ENCODE measurements at regions not wholly inside any gene's neighbourhood (a gene's known extent, or its start where the extent isn't known, plus 50 kb on each side); places are given as distances from the start of the nearest gene placed in this dataset.

DNA sequence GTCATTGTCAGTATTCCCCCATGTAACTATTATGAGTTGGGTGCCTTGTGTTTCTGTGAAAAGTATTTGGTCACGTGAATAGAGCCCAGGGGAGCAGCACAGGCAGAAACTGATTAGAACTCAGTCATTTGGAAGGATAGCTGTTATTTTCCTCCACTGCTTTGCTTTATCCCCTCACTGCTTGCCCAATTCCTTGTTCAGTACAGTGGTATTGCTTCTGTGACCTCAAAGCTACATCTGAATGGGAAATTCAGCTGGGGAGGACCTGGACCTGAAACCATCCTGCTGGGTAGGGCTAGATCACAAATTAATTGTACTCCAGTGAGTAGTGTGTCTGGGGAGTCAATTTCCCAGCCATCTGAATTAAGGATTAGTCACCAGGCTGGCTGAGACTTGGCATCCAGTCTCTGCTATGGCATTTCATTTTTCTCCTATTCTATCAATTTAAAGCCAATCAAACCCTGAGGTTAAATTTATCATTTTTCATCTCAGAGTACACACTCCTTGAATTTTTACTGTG, 1231.6 kb upstream of the GYPC start:
- no peak for TF ChIP-seq CTCF (IDR thresholded peaks at IDR 0.05)
- H3K9me3 ChIP-seq (replicated peaks in 1 of 2; ENCODE audit: control insufficient read depth in 1 of 2, insufficient read depth in 1 of 2, low read length in 2 of 2) = peaks cover 8 to 11% of the 10 kb centered on the region in 2 donors
- no peaks in the 10 kb centered on the region for H3K27me3 Mint-ChIP-seq (ENCODE audit: low read depth in 3 of 3)
- H3K4me1 Mint-ChIP-seq = no peaks in the 10 kb centered on the region
- intact Hi-C loops (cut with micrococcal nuclease) = no loop called here
- H3K27ac ChIP-seq (ENCODE audit: low read depth in 1 of 2, low read length in 2 of 2) = no peak overlapping the region
- no peaks in the 10 kb centered on the region for H3K36me3 ChIP-seq (replicated peaks in 1 of 2; ENCODE audit: control insufficient read depth in 1 of 2, insufficient read depth in 2 of 2, low read length in 2 of 2)
- H3K4me3 ChIP-seq (replicated peaks in 1 of 3; ENCODE audit: low read depth in 2 of 3, low read length in 3 of 3) = no peak overlapping the region
- no peaks in the 10 kb centered on the region for H3K4me1 ChIP-seq (ENCODE audit: control insufficient read depth in 1 of 2, insufficient read depth in 2 of 2, low read length in 2 of 2)
- no peak overlapping the region for H3K4me3 Mint-ChIP-seq
- no peak overlapping the region for H3K4me2 ChIP-seq (replicated peaks; ENCODE audit: extremely low read depth, low read length, poor library complexity, severe bottlenecking)
- no peaks in the 10 kb centered on the region for H3K27me3 ChIP-seq (ENCODE audit: control insufficient read depth in 2 of 2, insufficient read depth in 2 of 2, low read length in 2 of 2)
- WGBS (ENCODE audit: insufficient coverage) = no CpG with 5 or more reads among the region's 1 CpG
- no peak overlapping the region for H2AFZ ChIP-seq (ENCODE audit: insufficient read depth, low read depth, low read length, poor library complexity, severe bottlenecking)
- no peak overlapping the region for H3K27ac Mint-ChIP-seq
- H3K36me3 Mint-ChIP-seq = no peaks in the 10 kb centered on the region
- no peak for DNase-seq
- no peaks in the 10 kb centered on the region for H4K20me1 ChIP-seq (ENCODE audit: insufficient read depth, low read length)
- H3K9me3 Mint-ChIP-seq = peaks cover 0 to 13% (median 5%) of the 10 kb centered on the region in 7 donors
- no peak overlapping the region for H3K9ac ChIP-seq (ENCODE audit: insufficient read depth, low read length, poor library complexity, severe bottlenecking)
- no peaks in the 10 kb centered on the region for H3K79me2 ChIP-seq (ENCODE audit: insufficient read depth, low read length)

GRCh38 chr2:125427721-125428315, 1228.1 kb upstream of the GYPC start:
- no peak overlapping the region for H3K4me2 ChIP-seq (replicated peaks; ENCODE audit: extremely low read depth, low read length, poor library complexity, severe bottlenecking)
- no CpG with 5 or more reads among the region's 1 CpG for WGBS (ENCODE audit: insufficient coverage)
- peaks cover 6% of the 10 kb centered on the region in 2 donors for H3K9me3 ChIP-seq (replicated peaks in 1 of 2; ENCODE audit: control insufficient read depth in 1 of 2, insufficient read depth in 1 of 2, low read length in 2 of 2)
- no peak overlapping the region for H3K9ac ChIP-seq (ENCODE audit: insufficient read depth, low read length, poor library complexity, severe bottlenecking)
- no peaks in the 10 kb centered on the region for H3K4me1 ChIP-seq (ENCODE audit: control insufficient read depth in 1 of 2, insufficient read depth in 2 of 2, low read length in 2 of 2)
- no peak overlapping the region for H2AFZ ChIP-seq (ENCODE audit: insufficient read depth, low read depth, low read length, poor library complexity, severe bottlenecking)
- Mint-ChIP-seq H3K4me3 (no peak overlapping the region), H3K36me3 (no peaks in the 10 kb centered on the region), H3K9me3 (peaks cover 0 to 12% (median 3%) of the 10 kb centered on the region in 7 donors), H3K27ac (no peak overlapping the region), H3K4me1 (no peaks in the 10 kb centered on the region), H3K27me3 (ENCODE audit: low read depth in 3 of 3) (no peaks in the 10 kb centered on the region)
- DNase-seq = no peak
- no peaks in the 10 kb centered on the region for H3K27me3 ChIP-seq (ENCODE audit: control insufficient read depth in 2 of 2, insufficient read depth in 2 of 2, low read length in 2 of 2)
- H3K36me3 ChIP-seq (replicated peaks in 1 of 2; ENCODE audit: control insufficient read depth in 1 of 2, insufficient read depth in 2 of 2, low read length in 2 of 2) = no peaks in the 10 kb centered on the region
- H4K20me1 ChIP-seq (ENCODE audit: insufficient read depth, low read length) = no peaks in the 10 kb centered on the region
- no peak for TF ChIP-seq CTCF (IDR thresholded peaks at IDR 0.05)
- no peaks in the 10 kb centered on the region for H3K79me2 ChIP-seq (ENCODE audit: insufficient read depth, low read length)
- H3K27ac ChIP-seq (ENCODE audit: low read depth in 1 of 2, low read length in 2 of 2) = no peak overlapping the region
- intact Hi-C loops (cut with micrococcal nuclease) = no loop called here
- no peak overlapping the region for H3K4me3 ChIP-seq (replicated peaks in 1 of 3; ENCODE audit: low read depth in 2 of 3, low read length in 3 of 3)
